HUES64 (cell line): ENCODE measurements at regions not wholly inside any gene's neighbourhood (a gene's known extent, or its start where the extent isn't known, plus 50 kb on each side); places are given as distances from the start of the nearest gene placed in this dataset.

Source experiments
- H3K27ac ChIP-seq: 2 replicates; pipeline ENCODE4 v1.7.0; 2013; ENCODE audit warnings: low read depth, low read length, inconsistent platforms
- H3K27me3 ChIP-seq: 2 replicates; pipeline ENCODE4 v1.6.1; 2013; ENCODE audit warnings: mild to moderate bottlenecking, low read length; ENCODE audit not compliant: insufficient read depth
- H3K36me3 ChIP-seq: 2 replicates; pipeline ENCODE4 v1.6.1; 2013; ENCODE audit warnings: mild to moderate bottlenecking, low read length; ENCODE audit not compliant: insufficient read depth
- H3K4me1 ChIP-seq: 2 replicates; pipeline ENCODE4 v1.6.1; 2013; ENCODE audit warnings: mild to moderate bottlenecking, low read length, moderate library complexity; ENCODE audit not compliant: insufficient read depth
- H3K4me3 ChIP-seq: 2 replicates; pipeline ENCODE4 v1.5.1; 2013; ENCODE audit warnings: mild to moderate bottlenecking, low read length, moderate library complexity
- H3K9ac ChIP-seq: 2 replicates; pipeline ENCODE4 v1.6.1; 2013; ENCODE audit warnings: mild to moderate bottlenecking, low read depth, low read length
- H3K9me3 ChIP-seq: 2 replicates; pipeline ENCODE4 v1.6.1; 2013; ENCODE audit warnings: low read depth, low read length; ENCODE audit not compliant: insufficient read depth
- WGBS: fragments of 150-250, 120-280 bp; methylation state at CpG from one replicate; pipeline ENCODE4 v1.1.7; 2013; ENCODE audit warnings: missing lambda C conversion rate; 5-methylcytosine and 5-hydroxymethylcytosine counted together

DNA sequence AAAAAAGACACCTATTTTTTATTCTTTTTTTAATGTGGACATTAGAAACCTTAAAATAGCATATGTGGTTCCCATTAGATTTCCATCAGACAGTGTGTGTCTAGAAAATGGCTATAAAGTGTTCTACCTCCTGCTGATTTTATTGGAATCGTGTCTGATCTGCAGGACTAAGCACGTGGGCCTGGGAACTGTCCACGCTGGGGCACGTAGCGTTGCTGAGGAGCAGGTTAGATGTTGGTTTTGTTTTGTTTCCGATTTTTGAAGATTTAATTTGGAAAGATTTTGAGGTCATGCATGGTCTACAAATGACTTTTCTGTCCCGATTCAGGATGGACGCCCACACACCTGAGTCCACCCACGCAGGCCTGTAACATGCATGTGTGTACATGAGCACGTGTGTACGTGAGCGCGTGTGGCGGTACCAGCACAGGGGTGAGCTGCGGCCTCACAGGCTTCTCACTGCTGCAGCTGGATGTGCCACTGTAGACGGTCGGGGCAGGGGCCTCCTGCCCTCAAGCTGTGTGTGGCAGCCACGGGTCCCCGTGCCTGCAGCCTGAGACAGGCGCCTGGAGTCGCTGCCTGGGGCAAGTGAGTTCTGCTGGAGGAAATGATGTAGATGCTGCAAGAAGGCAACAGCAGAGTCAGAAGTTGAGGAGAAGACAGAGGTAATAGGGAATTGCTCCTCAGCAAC lies 99.7 kb upstream of the CTDP1 start:
- Histone ChIP-seq H3K4me1 (no peaks in the 10 kb centered on the region), H3K36me3 (no peaks in the 10 kb centered on the region), H3K27me3 (no peaks in the 10 kb centered on the region), H3K4me3 (no peak overlapping the region), H3K9ac (no peak overlapping the region), H3K27ac (no peak overlapping the region), H3K9me3 (peaks cover 6% of the 10 kb centered on the region; the same call in 1 of the 2 replicates)
- 93% methylated on average over 21 of the region's 21 CpGs for WGBS

DNA sequence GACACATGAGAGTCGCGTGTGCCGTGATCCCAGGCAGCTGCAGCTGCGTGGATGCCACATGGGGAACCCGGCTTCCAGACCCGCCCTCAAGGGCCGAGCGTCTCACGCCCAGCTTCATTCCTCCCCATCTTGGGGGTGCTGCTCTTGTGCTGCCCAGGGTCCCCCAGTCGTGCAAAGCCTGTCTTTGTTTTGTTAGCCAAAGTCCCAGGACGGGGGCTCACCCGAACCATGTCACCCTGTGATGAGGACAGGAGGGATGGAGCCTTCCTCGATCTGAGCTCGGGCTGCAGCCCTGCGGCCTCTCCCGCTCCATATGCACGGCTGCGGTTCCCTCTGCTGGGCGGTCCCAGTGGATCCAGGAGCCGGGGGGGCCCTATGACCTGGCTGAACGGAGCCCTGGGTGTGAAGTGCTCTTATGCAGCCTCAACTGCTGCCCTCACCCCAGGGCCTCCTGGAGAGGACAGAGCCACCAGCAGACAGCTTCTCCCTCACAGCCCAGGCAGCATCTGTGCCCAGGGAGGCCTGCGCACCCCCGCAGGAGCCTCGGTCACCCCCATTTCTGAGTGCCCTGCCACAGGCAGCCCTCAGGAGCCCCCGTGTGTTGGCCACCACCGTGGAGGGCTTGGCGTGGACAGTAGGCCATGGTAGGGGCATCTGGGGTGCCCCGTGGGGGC lies 99.0 kb upstream of the CTDP1 start:
- no peaks in the 10 kb centered on the region for H3K27me3 ChIP-seq
- H3K4me1 ChIP-seq: no peaks in the 10 kb centered on the region
- H3K4me3 ChIP-seq: no peak overlapping the region
- no peak overlapping the region for H3K9ac ChIP-seq
- H3K9me3 ChIP-seq: peaks cover 6% of the 10 kb centered on the region; the same call in 1 of the 2 replicates
- no peak overlapping the region for H3K27ac ChIP-seq
- WGBS: 89% methylated on average over 28 of the region's 28 CpGs
- H3K36me3 ChIP-seq: no peaks in the 10 kb centered on the region

- H3K9me3 ChIP-seq: peaks cover 6% of the 10 kb centered on the region; the same call in 1 of the 2 replicates
- 94% methylated on average over 6 of the region's 6 CpGs for WGBS
These were observed 98.2 kb upstream of the CTDP1 start for GRCh38 chr18:79581406-79581805.

DNA sequence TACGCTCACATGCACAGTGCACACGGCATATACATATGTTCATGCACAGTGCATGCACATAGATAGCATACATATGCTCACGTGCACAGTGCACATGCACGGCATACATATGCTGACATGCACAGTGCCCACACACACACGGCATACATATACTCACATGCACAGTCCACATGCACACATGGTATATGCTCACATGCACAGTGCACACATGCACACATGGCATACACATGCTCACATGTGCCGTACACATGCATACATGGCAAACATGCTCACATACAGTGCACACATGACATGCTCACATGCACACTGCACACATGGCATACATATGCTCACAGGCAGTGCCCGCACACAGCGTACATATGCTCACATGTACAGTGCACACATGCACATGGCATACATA lies 97.7 kb upstream of the CTDP1 start:
- Histone ChIP-seq H3K9ac (no peak overlapping the region), H3K27ac (no peak overlapping the region), H3K4me3 (no peak overlapping the region), H3K36me3 (no peaks in the 10 kb centered on the region), H3K9me3 (peaks cover 6% of the 10 kb centered on the region; the same call in 1 of the 2 replicates), H3K27me3 (no peaks in the 10 kb centered on the region), H3K4me1 (no peaks in the 10 kb centered on the region)
- 96% methylated on average over 8 of the region's 8 CpGs for WGBS

More at GRCh38 chr18:79581406-79581805, 98.2 kb upstream of the CTDP1 start:
- H3K27me3 ChIP-seq: no peaks in the 10 kb centered on the region
- H3K4me1 ChIP-seq: no peaks in the 10 kb centered on the region
- H3K27ac ChIP-seq: no peak overlapping the region
- no peaks in the 10 kb centered on the region for H3K36me3 ChIP-seq
- no peak overlapping the region for H3K4me3 ChIP-seq
- no peak overlapping the region for H3K9ac ChIP-seq

GRCh38 chr18:79582978-79583377 lies 96.6 kb upstream of the CTDP1 start:
- Histone ChIP-seq H3K9ac (no peak overlapping the region), H3K27me3 (no peaks in the 10 kb centered on the region), H3K4me1 (no peaks in the 10 kb centered on the region), H3K9me3 (peaks cover 6% of the 10 kb centered on the region; the same call in 1 of the 2 replicates), H3K27ac (no peak overlapping the region), H3K36me3 (no peaks in the 10 kb centered on the region), H3K4me3 (no peak overlapping the region)
- WGBS: 96% methylated on average over 8 of the region's 8 CpGs

GRCh38 chr18:79583426-79583825 lies 96.2 kb upstream of the CTDP1 start:
- 93% methylated on average over 13 of the region's 13 CpGs for WGBS
- no peaks in the 10 kb centered on the region for H3K4me1 ChIP-seq

DNA sequence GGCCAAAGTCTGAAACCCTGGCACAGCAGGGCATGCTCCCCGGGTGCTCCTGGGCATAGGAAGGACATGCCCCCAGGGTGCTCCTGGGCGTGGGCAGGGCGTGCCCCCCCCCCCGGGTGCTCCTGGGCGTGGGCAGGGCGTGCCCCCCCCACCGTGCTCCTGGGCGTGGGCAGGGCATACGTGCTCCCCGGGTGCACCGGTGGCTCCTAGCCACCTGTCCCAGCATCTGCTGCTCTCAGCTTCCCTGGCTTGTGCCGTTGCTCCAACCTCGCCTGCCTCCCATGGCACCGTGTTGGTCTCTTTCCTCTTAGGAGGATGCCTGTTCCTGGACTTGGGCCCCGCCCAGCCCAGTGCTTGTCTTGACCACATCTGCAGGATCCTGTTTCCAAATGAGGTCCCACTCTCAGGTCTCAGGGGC lies 95.6 kb upstream of the CTDP1 start:
- H3K9ac ChIP-seq: no peak overlapping the region
- WGBS: 75% methylated on average over 14 of the region's 15 CpGs
- no peaks in the 10 kb centered on the region for H3K4me1 ChIP-seq
- H3K27me3 ChIP-seq: no peaks in the 10 kb centered on the region
- H3K36me3 ChIP-seq: no peaks in the 10 kb centered on the region
- H3K27ac ChIP-seq: no peak overlapping the region
- H3K4me3 ChIP-seq: no peak overlapping the region
- peaks cover 6% of the 10 kb centered on the region; the same call in 1 of the 2 replicates for H3K9me3 ChIP-seq

More at GRCh38 chr18:79583426-79583825, 96.2 kb upstream of the CTDP1 start:
- no peaks in the 10 kb centered on the region for H3K27me3 ChIP-seq
- H3K36me3 ChIP-seq: no peaks in the 10 kb centered on the region
- H3K27ac ChIP-seq: no peak overlapping the region
- peaks cover 6% of the 10 kb centered on the region; the same call in 1 of the 2 replicates for H3K9me3 ChIP-seq
- H3K9ac ChIP-seq: no peak overlapping the region
- H3K4me3 ChIP-seq: no peak overlapping the region

DNA sequence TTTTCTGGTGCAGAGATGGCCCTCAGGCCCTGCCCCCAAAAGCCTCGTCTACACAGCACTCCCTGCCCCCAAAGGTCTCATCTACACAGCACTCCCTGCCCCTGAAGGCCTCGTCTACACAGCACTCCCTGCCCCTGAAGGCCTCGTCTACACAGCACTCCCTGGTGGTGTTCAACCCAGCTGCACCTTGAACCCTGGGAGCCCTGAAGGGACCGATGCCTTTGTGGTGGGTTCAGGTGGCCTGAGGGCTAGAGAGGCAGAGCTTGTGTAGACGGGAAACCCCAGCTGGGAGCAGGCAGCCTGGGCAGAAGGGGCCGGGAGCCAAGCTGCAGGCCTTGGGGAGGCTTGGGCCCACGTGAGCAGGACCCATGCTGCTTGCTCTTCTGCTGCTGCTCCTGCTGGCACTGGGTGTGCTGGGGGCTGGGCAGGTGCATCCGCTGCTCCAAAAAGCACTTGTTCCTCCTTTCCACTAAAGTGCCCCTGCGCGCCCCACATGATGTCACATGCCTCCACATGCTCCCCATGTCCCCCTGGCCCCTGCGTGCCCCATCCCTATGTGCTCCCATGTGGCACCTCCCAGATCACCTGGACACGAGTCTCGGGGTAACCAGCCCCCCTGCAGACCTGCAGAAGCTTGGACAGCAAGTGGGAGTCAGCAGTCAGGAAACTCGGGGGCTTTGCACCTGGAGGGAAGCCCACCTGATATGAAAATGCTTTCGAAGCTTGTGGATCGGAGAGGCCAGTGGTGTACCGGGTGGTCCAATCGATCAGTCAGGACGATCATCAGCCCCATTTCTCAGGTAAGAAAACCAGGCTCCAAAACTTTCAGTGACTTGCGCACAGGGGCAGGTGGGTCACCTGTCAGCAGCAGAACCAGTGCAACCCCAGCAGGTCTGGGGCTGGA lies 94.9 kb upstream of the CTDP1 start:
- Histone ChIP-seq H3K9ac (no peak overlapping the region), H3K9me3 (peaks cover 6% of the 10 kb centered on the region; the same call in 1 of the 2 replicates), H3K4me1 (no peaks in the 10 kb centered on the region), H3K27ac (no peak overlapping the region), H3K27me3 (no peaks in the 10 kb centered on the region), H3K36me3 (no peaks in the 10 kb centered on the region), H3K4me3 (no peak overlapping the region)
- WGBS: 87% methylated on average over 20 of the region's 20 CpGs

GRCh38 chr18:79585395-79586370 lies 93.9 kb upstream of the CTDP1 start:
- Histone ChIP-seq H3K27me3 (0 out of 2 replicates have a peak, but pooled peaks cover 2% of the 10 kb centered on the region), H3K9me3 (peaks cover 6% of the 10 kb centered on the region; the same call in 1 of the 2 replicates), H3K4me3 (no peak overlapping the region), H3K36me3 (no peaks in the 10 kb centered on the region), H3K4me1 (no peaks in the 10 kb centered on the region), H3K27ac (no peak overlapping the region), H3K9ac (no peak overlapping the region)
- 90% methylated on average over 19 of the region's 20 CpGs for WGBS
